IMR-90 (cell line): ENCODE measurements at regions not wholly inside any gene's neighbourhood (a gene's known extent, or its start where the extent isn't known, plus 50 kb on each side); places are given as distances from the start of the nearest gene placed in this dataset.

Experiments used
- ATAC-seq: fragments of 200-7000 bp; cut with Tn5 transposase; 2 replicates; pipeline ENCODE4 v1.9.1; 2020; ENCODE audit warnings: low read depth, mild to moderate bottlenecking, moderate library complexity
- BruUV-seq: library from RNA; stranded (reverse); fragments of 400-500 nt; replicated peaks from 2 replicates; lab custom pipeline; 2021; lab: Mats Ljungman, UMichigan
- CTCF ChIA-PET: fragments of 300-600 bp; formaldehyde crosslinking; extraction: SDS; loops from one replicate; lab custom pipeline; 2021; ENCODE audit warnings: antibody characterized with exemption; lab: Yijun Ruan, JAX
- POLR2A ChIA-PET: fragments of 300-600 bp; sonication (Branson Sonifier 250); formaldehyde crosslinking; loops from one replicate; lab custom pipeline; 2022; ENCODE audit warnings: antibody characterized with exemption; ENCODE audit not compliant: unreplicated experiment; lab: Charles Lee
- DNase-seq: peaks from one replicate; pipeline ENCODE4 v3.0.0; 2013
- H2AFZ ChIP-seq: replicated peaks from 2 replicates; pipeline ENCODE3; 2013; ENCODE audit warnings: low read length, mild to moderate bottlenecking; ENCODE audit not compliant: poor library complexity
- H2AK5ac ChIP-seq: 2 replicates; pipeline ENCODE4 v1.6.1; 2013; ENCODE audit warnings: low read depth, low read length, inconsistent platforms
- H2AK9ac ChIP-seq: replicated peaks from 2 replicates; pipeline ENCODE3; 2013; ENCODE audit warnings: mild to moderate bottlenecking, low read depth, low read length, moderate library complexity; ENCODE audit not compliant: poor library complexity
- H2BK120ac ChIP-seq: 2 replicates; pipeline ENCODE4 v1.6.1; 2013; ENCODE audit warnings: low read depth, low read length, inconsistent platforms
- H2BK15ac ChIP-seq: 3 replicates; pipeline ENCODE4 v1.6.1; 2013; ENCODE audit warnings: low read depth, low read length, inconsistent platforms
- H2BK20ac ChIP-seq: 2 replicates; pipeline ENCODE4 v1.6.1; 2013; ENCODE audit warnings: low read depth, mild to moderate bottlenecking, inconsistent platforms, low read length, moderate library complexity
- H2BK5ac ChIP-seq: 2 replicates; pipeline ENCODE4 v1.6.1; 2013; ENCODE audit warnings: mild to moderate bottlenecking, low read depth, low read length, inconsistent platforms; ENCODE audit not compliant: poor library complexity, severe bottlenecking
- H3K14ac ChIP-seq: replicated peaks from 2 replicates; pipeline ENCODE4 v1.6.1; 2013; ENCODE audit warnings: low read depth, low read length, inconsistent platforms
- H3K18ac ChIP-seq: 2 replicates; pipeline ENCODE4 v1.6.1; 2013; ENCODE audit warnings: low read depth, low read length, control low read depth
- H3K23ac ChIP-seq: 2 replicates; pipeline ENCODE4 v1.6.1; 2013; ENCODE audit warnings: low read depth, low read length, inconsistent platforms
- H3K27ac ChIP-seq: 2 replicates; pipeline ENCODE4 v1.5.1; 2013; ENCODE audit warnings: mild to moderate bottlenecking, control low read depth, low read length; ENCODE audit not compliant: insufficient read depth
- H3K27me3 ChIP-seq: 2 replicates; pipeline ENCODE4 v1.6.1; 2013; ENCODE audit warnings: low read length; ENCODE audit not compliant: control insufficient read depth, insufficient read depth
- H3K36me3 ChIP-seq: 2 replicates; pipeline ENCODE4 v1.6.1; 2013; ENCODE audit warnings: low read length, mixed read lengths; ENCODE audit not compliant: control insufficient read depth, insufficient read depth
- H3K4ac ChIP-seq: 2 replicates; pipeline ENCODE4 v1.6.1; 2013; ENCODE audit warnings: low read depth, low read length, inconsistent platforms
- H3K4me1 ChIP-seq: 2 replicates; pipeline ENCODE4 v1.6.1; 2013; ENCODE audit warnings: low read length, mixed read lengths; ENCODE audit not compliant: control insufficient read depth, insufficient read depth
- H3K4me2 ChIP-seq: 2 replicates; pipeline ENCODE4 v1.6.1; 2013; ENCODE audit warnings: low read depth, mild to moderate bottlenecking, control low read depth, low read length, moderate library complexity
- H3K4me3 ChIP-seq: 2 replicates; pipeline ENCODE4 v1.5.1; 2013; ENCODE audit warnings: low read depth, mild to moderate bottlenecking, control low read depth, low read length, moderate library complexity; ENCODE audit not compliant: insufficient read depth
- H3K56ac ChIP-seq: 2 replicates; pipeline ENCODE4 v1.6.1; 2013; ENCODE audit warnings: low read length, inconsistent platforms; ENCODE audit not compliant: insufficient read depth; ENCODE audit errors: extremely low read depth
- H3K79me1 ChIP-seq, 2 experiments: 2 replicates each; pipeline ENCODE4 v1.6.1; 2013; ENCODE audit warnings: low read length in 2 of 2, inconsistent platforms in 1 of 2, low read depth in 1 of 2
- H3K9ac ChIP-seq: 2 replicates; pipeline ENCODE4 v1.6.1; 2013; ENCODE audit warnings: low read depth, low read length, control low read depth
- H3K9me1 ChIP-seq: 2 replicates; pipeline ENCODE4 v1.6.1; 2013; ENCODE audit warnings: low read length, inconsistent platforms; ENCODE audit not compliant: insufficient read depth
- H3K9me3 ChIP-seq: 2 replicates; pipeline ENCODE4 v1.6.1; 2013; ENCODE audit warnings: low read length; ENCODE audit not compliant: control insufficient read depth, insufficient read depth
- H4K20me1 ChIP-seq: 2 replicates; pipeline ENCODE4 v1.6.1; 2013; ENCODE audit warnings: low read length, inconsistent platforms; ENCODE audit not compliant: insufficient read depth
- H4K5ac ChIP-seq: 2 replicates; pipeline ENCODE4 v1.6.1; 2013; ENCODE audit warnings: mild to moderate bottlenecking, low read depth, low read length, control low read depth
- H4K8ac ChIP-seq, 2 experiments: 2 replicates each; pipeline ENCODE4 v1.6.1; 2013; ENCODE audit warnings: low read depth in 2 of 2, low read length in 2 of 2, control low read depth in 1 of 2, inconsistent platforms in 1 of 2
- H4K91ac ChIP-seq: 2 replicates; pipeline ENCODE4 v1.6.1; 2013; ENCODE audit warnings: low read depth, low read length, inconsistent platforms; ENCODE audit not compliant: insufficient read depth
- BHLHE40 ChIP-seq: fragments of 150-350 bp; IDR thresholded peaks from 2 replicates; pipeline ENCODE4 v1.6.1; 2016; ENCODE audit warnings: mild to moderate bottlenecking, low read depth, low read length
- CEBPB ChIP-seq: IDR thresholded peaks from 2 replicates; pipeline ENCODE4 v1.6.1; 2012; ENCODE audit warnings: low read depth, low read length, improper control_type of control experiment
- CHD1 ChIP-seq: IDR thresholded peaks from 2 replicates; pipeline ENCODE4 v1.6.1; 2012; ENCODE audit warnings: low read depth, low read length, improper control_type of control experiment
- FOS ChIP-seq: fragments of 150-350 bp; IDR thresholded peaks from 2 replicates; pipeline ENCODE4 v1.6.1; 2016; ENCODE audit warnings: low read depth, low read length
- MAFK ChIP-seq: IDR thresholded peaks from 2 replicates; pipeline ENCODE4 v1.6.1; 2012; ENCODE audit warnings: low read depth, low read length, improper control_type of control experiment
- MAZ ChIP-seq: IDR thresholded peaks from 2 replicates; pipeline ENCODE4 v1.6.1; 2012; ENCODE audit warnings: low read depth, mild to moderate bottlenecking, low read length, improper control_type of control experiment, moderate library complexity, borderline replicate concordance
- MXI1 ChIP-seq: IDR thresholded peaks from 2 replicates; pipeline ENCODE4 v1.6.1; 2012; ENCODE audit warnings: low read depth, mild to moderate bottlenecking, low read length, moderate library complexity, borderline replicate concordance
- NFE2L2 ChIP-seq: fragments of 150-350 bp; IDR thresholded peaks from 2 replicates; pipeline ENCODE4 v1.6.1; 2016; ENCODE audit warnings: low read depth, mild to moderate bottlenecking, low read length
- POLR2A ChIP-seq: IDR thresholded peaks from 2 replicates; pipeline ENCODE4 v1.6.1; 2012; ENCODE audit warnings: mild to moderate bottlenecking, low read depth, low read length
- RAD21 ChIP-seq: IDR thresholded peaks from 2 replicates; pipeline ENCODE4 v1.6.1; 2012; ENCODE audit warnings: low read length, improper control_type of control experiment
- RCOR1 ChIP-seq: IDR thresholded peaks from 2 replicates; pipeline ENCODE4 v1.6.1; 2012; ENCODE audit warnings: mild to moderate bottlenecking, low read length, improper control_type of control experiment; ENCODE audit not compliant: insufficient replicate concordance
- RFX5 ChIP-seq: IDR thresholded peaks from 2 replicates; pipeline ENCODE4 v1.8.0; 2012; ENCODE audit warnings: low read depth, mild to moderate bottlenecking, low read length, moderate library complexity
- SMC3 ChIP-seq: fragments of 150-350 bp; IDR thresholded peaks from 2 replicates; pipeline ENCODE4 v1.6.1; 2016; ENCODE audit warnings: low read depth, mild to moderate bottlenecking, antibody characterized with exemption, low read length, moderate library complexity
- WGBS, 2 experiments: methylation state at CpG; one replicate each; pipeline versions ENCODE4 v1.1.5 to v1.1.7; 2013; ENCODE audit warnings: missing lambda C conversion rate in 2 of 2; ENCODE audit not compliant: insufficient read length in 1 of 2; ENCODE audit errors: extremely low coverage in 2 of 2; 5-methylcytosine and 5-hydroxymethylcytosine counted together
- dilution Hi-C: fragments of 300-500 bp; cut with HindIII; formaldehyde crosslinking; loops from one replicate; pipeline ENCODE4 v1.14.3; 2018; ENCODE audit warnings: low sequenced_read_pairs; ENCODE audit not compliant: unreplicated experiment
- in situ Hi-C: fragments of 300-500 bp; cut with MboI; formaldehyde crosslinking; loops from 3 replicates; pipeline ENCODE4 v1.14.3; 2019; ENCODE audit warnings: low sequenced_read_pairs, inconsistent platforms, mixed read lengths
- intact Hi-C: fragments of 100-400 bp; cut with micrococcal nuclease; formaldehyde crosslinking; loops from 2 replicates; pipeline ENCODE4 v1.10.0; 2022
- TF ChIP-seq, protein P1 (sequence below): conservative IDR thresholded peaks from 2 replicates; pipeline ENCODE4 v1.5.1; 2012; ENCODE audit warnings: mild to moderate bottlenecking, low read depth, low read length, improper control_type of control experiment
- TF ChIP-seq, protein P2 (sequence below): fragments of 150-350 bp; IDR thresholded peaks from 2 replicates; pipeline ENCODE4 v1.6.1; 2017; ENCODE audit warnings: mild to moderate bottlenecking, antibody characterized with exemption, low read length, low read depth

DNA sequence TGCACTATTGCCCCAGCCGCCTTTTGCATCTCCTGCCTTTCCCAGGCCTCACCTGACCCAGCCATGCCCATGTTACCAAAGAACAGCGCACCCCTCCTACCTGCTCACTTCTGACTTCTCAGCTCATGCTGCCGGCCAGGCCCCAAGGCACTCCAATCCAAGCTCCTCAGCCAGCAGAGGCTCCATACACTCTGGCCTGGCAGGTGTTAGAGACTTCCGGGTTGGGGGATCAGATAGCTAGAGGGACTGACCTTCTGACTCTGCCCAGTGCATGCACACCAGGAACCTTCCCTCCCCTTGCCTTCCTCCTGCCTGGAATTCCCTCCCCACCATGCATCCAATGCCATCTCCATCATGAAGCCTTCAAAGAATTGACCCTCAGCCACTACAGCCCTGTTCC, 56.2 kb upstream of the ZMIZ1 start:
- DNase-seq, result no peak
- H2BK15ac ChIP-seq, result no peak overlapping the region
- H2AK5ac ChIP-seq, result no peak overlapping the region
- no peak overlapping the region for H3K56ac ChIP-seq
- no TSS peak for BruUV-seq
- no peaks in the 10 kb centered on the region for H3K36me3 ChIP-seq
- intact Hi-C loops (no loop called here), in situ Hi-C loops (no loop called here), dilution Hi-C loops (no loop called here)
- no peaks in the 10 kb centered on the region for H3K79me1 ChIP-seq
- H3K23ac ChIP-seq, result no peak overlapping the region
- H3K9me3 ChIP-seq, result peaks cover 2% of the 10 kb centered on the region
- no peak overlapping the region for H4K91ac ChIP-seq
- H4K5ac ChIP-seq, result no peak overlapping the region
- 88% methylated on average over 1 of the region's 4 CpGs; no CpG with 5 or more reads in 1 of the 2 experiments for WGBS, 2 experiments
- ChIA-PET CTCF (interaction anchor here (0.7 kb wide), 1 partner anchor 16 kb away, joined by 3 read pairs; no protein-coding TSS in a partner anchor), POLR2A (no interaction called here)
- TF ChIP-seq CHD1 (no peak), RCOR1 (no peak), NFE2L2 (no peak), FOS (no peak), MAZ (no peak), BHLHE40 (no peak), POLR2A (no peak), MXI1 (no peak), RAD21 (no peak), SMC3 (no peak), RFX5 (no peak), MAFK (no peak), CEBPB (no peak)
- TF ChIP-seq, protein P1, sequence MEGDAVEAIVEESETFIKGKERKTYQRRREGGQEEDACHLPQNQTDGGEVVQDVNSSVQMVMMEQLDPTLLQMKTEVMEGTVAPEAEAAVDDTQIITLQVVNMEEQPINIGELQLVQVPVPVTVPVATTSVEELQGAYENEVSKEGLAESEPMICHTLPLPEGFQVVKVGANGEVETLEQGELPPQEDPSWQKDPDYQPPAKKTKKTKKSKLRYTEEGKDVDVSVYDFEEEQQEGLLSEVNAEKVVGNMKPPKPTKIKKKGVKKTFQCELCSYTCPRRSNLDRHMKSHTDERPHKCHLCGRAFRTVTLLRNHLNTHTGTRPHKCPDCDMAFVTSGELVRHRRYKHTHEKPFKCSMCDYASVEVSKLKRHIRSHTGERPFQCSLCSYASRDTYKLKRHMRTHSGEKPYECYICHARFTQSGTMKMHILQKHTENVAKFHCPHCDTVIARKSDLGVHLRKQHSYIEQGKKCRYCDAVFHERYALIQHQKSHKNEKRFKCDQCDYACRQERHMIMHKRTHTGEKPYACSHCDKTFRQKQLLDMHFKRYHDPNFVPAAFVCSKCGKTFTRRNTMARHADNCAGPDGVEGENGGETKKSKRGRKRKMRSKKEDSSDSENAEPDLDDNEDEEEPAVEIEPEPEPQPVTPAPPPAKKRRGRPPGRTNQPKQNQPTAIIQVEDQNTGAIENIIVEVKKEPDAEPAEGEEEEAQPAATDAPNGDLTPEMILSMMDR, result no peak
- TF ChIP-seq, protein P2, sequence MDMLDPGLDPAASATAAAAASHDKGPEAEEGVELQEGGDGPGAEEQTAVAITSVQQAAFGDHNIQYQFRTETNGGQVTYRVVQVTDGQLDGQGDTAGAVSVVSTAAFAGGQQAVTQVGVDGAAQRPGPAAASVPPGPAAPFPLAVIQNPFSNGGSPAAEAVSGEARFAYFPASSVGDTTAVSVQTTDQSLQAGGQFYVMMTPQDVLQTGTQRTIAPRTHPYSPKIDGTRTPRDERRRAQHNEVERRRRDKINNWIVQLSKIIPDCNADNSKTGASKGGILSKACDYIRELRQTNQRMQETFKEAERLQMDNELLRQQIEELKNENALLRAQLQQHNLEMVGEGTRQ, result no peak
- H4K8ac ChIP-seq, result no peak overlapping the region
- H2BK20ac ChIP-seq, result no peak overlapping the region
- H2BK120ac ChIP-seq, result no peak overlapping the region
- no peak overlapping the region for H3K14ac ChIP-seq
- no peak overlapping the region for H3K4me2 ChIP-seq
- H2BK5ac ChIP-seq, result no peak overlapping the region
- no peaks in the 10 kb centered on the region for H3K4me1 ChIP-seq
- H3K27ac ChIP-seq, result no peak overlapping the region
- peaks cover 3% of the 10 kb centered on the region; the same call in 1 of the 2 replicates for H4K20me1 ChIP-seq
- no peak overlapping the region for H3K4me3 ChIP-seq
- peaks cover 50% of the 10 kb centered on the region for H3K27me3 ChIP-seq
- no peak overlapping the region for H3K9ac ChIP-seq
- peak overlapping the region; percentile 25 for H2AFZ ChIP-seq
- no peak overlapping the region for H3K18ac ChIP-seq
- H2AK9ac ChIP-seq, result no peak overlapping the region
- no peak for ATAC-seq
- no peak overlapping the region for H3K4ac ChIP-seq
- H3K9me1 ChIP-seq, result no peaks in the 10 kb centered on the region
